ENCODE measurements at regions not wholly inside any gene's neighbourhood (a gene's known extent, or its start where the extent isn't known, plus 50 kb on each side); places are given as distances from the start of the nearest gene placed in this dataset.

DNA sequence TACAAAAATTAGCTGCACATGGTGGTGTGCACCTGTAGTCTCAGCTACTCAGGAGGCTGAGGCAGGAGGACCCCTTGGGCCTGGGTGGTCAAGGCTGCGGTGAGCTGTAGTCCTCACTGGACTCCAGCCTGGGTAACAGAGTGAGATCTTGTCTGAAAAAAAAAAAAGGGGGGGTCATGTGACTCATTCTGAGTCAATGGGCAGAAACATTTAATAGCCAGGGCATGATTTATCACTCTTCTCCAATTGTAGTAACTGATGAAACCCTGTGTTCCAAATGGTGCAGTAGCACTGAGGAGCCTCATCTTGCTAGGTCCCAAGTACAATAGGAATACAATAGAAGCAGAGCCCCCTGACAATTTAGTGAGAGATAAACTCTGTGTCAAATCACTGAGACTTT, 78.9 kb upstream of the CCDC68 start:
- no peak for TF ChIP-seq ZNF8 (CRISPR knock-in tag; IDR thresholded peaks at IDR 0.05)
- TF ChIP-seq ZNF565 (CRISPR knock-in tag; conservative IDR thresholded peaks at IDR 0.05; ENCODE audit: low read depth), result no peak
- TF ChIP-seq, protein P1, sequence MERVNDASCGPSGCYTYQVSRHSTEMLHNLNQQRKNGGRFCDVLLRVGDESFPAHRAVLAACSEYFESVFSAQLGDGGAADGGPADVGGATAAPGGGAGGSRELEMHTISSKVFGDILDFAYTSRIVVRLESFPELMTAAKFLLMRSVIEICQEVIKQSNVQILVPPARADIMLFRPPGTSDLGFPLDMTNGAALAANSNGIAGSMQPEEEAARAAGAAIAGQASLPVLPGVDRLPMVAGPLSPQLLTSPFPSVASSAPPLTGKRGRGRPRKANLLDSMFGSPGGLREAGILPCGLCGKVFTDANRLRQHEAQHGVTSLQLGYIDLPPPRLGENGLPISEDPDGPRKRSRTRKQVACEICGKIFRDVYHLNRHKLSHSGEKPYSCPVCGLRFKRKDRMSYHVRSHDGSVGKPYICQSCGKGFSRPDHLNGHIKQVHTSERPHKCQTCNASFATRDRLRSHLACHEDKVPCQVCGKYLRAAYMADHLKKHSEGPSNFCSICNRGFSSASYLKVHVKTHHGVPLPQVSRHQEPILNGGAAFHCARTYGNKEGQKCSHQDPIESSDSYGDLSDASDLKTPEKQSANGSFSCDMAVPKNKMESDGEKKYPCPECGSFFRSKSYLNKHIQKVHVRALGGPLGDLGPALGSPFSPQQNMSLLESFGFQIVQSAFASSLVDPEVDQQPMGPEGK (CRISPR knock-in tag; IDR thresholded peaks at IDR 0.05; ENCODE audit: borderline replicate concordance), result no peak
- no peak for TF ChIP-seq ARNTL (CRISPR knock-in tag; IDR thresholded peaks at IDR 0.05; ENCODE audit: borderline replicate concordance, low read depth)
- no peak for TF ChIP-seq ZC3H10 (CRISPR knock-in tag; IDR thresholded peaks at IDR 0.05)
- no peak for TF ChIP-seq CREB5 (CRISPR knock-in tag; IDR thresholded peaks at IDR 0.05; ENCODE audit: low read depth)
- TF ChIP-seq PPARA (CRISPR knock-in tag; IDR thresholded peaks at IDR 0.05; ENCODE audit: borderline replicate concordance), result no peak
- no peak for TF ChIP-seq GLIS3 (CRISPR knock-in tag; IDR thresholded peaks at IDR 0.05)
- TF ChIP-seq ZFP30 (CRISPR knock-in tag; IDR thresholded peaks at IDR 0.05), result no peak
- no peak for TF ChIP-seq OSR1 (CRISPR knock-in tag; IDR thresholded peaks at IDR 0.05)
- TF ChIP-seq RARB (CRISPR knock-in tag; IDR thresholded peaks at IDR 0.05), result no peak
- TF ChIP-seq CSDC2 (CRISPR knock-in tag; IDR thresholded peaks at IDR 0.05), result no peak
- no peak for TF ChIP-seq ISL1 (CRISPR knock-in tag; IDR thresholded peaks at IDR 0.05)
- TF ChIP-seq, protein P2, sequence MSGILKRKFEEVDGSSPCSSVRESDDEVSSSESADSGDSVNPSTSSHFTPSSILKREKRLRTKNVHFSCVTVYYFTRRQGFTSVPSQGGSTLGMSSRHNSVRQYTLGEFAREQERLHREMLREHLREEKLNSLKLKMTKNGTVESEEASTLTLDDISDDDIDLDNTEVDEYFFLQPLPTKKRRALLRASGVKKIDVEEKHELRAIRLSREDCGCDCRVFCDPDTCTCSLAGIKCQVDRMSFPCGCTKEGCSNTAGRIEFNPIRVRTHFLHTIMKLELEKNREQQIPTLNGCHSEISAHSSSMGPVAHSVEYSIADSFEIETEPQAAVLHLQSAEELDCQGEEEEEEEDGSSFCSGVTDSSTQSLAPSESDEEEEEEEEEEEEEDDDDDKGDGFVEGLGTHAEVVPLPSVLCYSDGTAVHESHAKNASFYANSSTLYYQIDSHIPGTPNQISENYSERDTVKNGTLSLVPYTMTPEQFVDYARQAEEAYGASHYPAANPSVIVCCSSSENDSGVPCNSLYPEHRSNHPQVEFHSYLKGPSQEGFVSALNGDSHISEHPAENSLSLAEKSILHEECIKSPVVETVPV (CRISPR knock-in tag; IDR thresholded peaks at IDR 0.05), result no peak
- no peak for TF ChIP-seq POU6F1 (CRISPR knock-in tag; IDR thresholded peaks at IDR 0.05; ENCODE audit: borderline replicate concordance, low read depth)
- TF ChIP-seq ZFP3 (CRISPR knock-in tag; IDR thresholded peaks at IDR 0.05), result no peak
- TF ChIP-seq SNAI2 (CRISPR knock-in tag; IDR thresholded peaks at IDR 0.05), result no peak
- no peak for TF ChIP-seq BACH2 (CRISPR knock-in tag; IDR thresholded peaks at IDR 0.05; ENCODE audit: borderline replicate concordance)

DNA sequence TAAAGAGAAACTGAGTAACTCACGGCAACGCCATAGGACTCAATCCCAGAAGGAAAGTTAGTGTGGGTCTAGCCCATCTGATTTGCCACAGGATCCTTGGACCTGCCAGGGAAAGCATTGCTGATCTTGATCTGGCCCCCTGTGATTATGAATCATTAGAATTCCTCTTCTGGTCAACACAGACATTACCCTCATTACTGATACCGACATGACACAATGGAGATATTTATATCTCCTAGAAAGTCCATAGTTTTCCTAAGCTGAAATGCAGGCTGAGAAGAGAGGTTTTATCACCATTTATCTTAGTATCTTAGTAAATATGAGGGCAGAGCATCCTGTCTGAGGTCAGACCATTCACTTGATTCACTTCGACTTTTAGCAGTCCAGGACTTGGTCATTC, 75.5 kb upstream of the CCDC68 start:
- ATAC-seq, result peak; percentile 40; the same call in 1 of the 3 replicates

More for the DNA sequence above, 78.9 kb upstream of the CCDC68 start:
- peak; percentile 59 for ATAC-seq

GRCh38 chr18:55031979-55032378, 72.7 kb upstream of the CCDC68 start:
- TF ChIP-seq POU6F1 (CRISPR knock-in tag; IDR thresholded peaks at IDR 0.05; ENCODE audit: borderline replicate concordance, low read depth), result no peak
- TF ChIP-seq CREB5 (CRISPR knock-in tag; IDR thresholded peaks at IDR 0.05; ENCODE audit: low read depth), result no peak
- TF ChIP-seq GLIS3 (CRISPR knock-in tag; IDR thresholded peaks at IDR 0.05), result no peak
- no peak for TF ChIP-seq CSDC2 (CRISPR knock-in tag; IDR thresholded peaks at IDR 0.05)
- no peak for TF ChIP-seq ISL1 (CRISPR knock-in tag; IDR thresholded peaks at IDR 0.05)
- TF ChIP-seq, protein P2 (CRISPR knock-in tag; IDR thresholded peaks at IDR 0.05), result no peak
- ATAC-seq, result no peak

More for the DNA sequence above, 75.5 kb upstream of the CCDC68 start:
- TF ChIP-seq ESRRG (CRISPR knock-in tag; IDR thresholded peaks at IDR 0.05), result no peak
- TF ChIP-seq TOX (CRISPR knock-in tag; IDR thresholded peaks at IDR 0.05; ENCODE audit: borderline replicate concordance), result no peak
- TF ChIP-seq ZFP30 (CRISPR knock-in tag; IDR thresholded peaks at IDR 0.05), result no peak
- TF ChIP-seq POU6F1 (CRISPR knock-in tag; IDR thresholded peaks at IDR 0.05; ENCODE audit: borderline replicate concordance, low read depth), result no peak
